Activated naive CD4-positive, alpha-beta T cell (primary cell): ENCODE measurements at regions not wholly inside any gene's neighbourhood (a gene's known extent, or its start where the extent isn't known, plus 50 kb on each side); places are given as distances from the start of the nearest gene placed in this dataset.

Experiments
- DNase-seq, 4 experiments: peaks; one replicate each; lab custom pipeline; 2025; lab: John Stamatoyannopoulos, UW

DNA sequence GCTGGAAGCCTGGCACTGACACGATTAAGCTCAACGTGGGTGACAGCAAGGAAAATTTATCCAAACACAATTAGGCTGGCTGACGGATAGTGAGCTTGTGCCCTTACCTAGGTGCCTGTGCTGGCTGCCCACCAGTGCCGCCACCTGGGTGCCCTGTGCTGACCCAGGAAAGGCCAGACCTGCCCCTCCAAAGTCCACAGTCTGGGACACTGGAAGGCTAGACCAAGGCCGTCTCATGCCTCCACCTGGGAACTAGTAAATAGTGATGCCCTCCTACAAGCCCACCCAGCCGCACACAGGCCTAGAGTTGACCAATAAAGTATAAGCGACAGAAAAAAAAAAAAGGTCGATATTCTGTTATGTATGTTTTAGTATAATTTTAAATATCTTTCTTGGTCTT lies 142.6 kb upstream of the MCHR2 start:
- no peak for DNase-seq

GRCh38 chr6:100135977-100136376 lies 142.0 kb upstream of the MCHR2 start:
- DNase-seq, result no peak

- DNase-seq, result no peak
Observed at GRCh38 chr6:100134703-100135102, 140.7 kb upstream of the MCHR2 start.

GRCh38 chr6:100134297-100134696 lies 140.3 kb upstream of the MCHR2 start:
- no peak for DNase-seq

DNA sequence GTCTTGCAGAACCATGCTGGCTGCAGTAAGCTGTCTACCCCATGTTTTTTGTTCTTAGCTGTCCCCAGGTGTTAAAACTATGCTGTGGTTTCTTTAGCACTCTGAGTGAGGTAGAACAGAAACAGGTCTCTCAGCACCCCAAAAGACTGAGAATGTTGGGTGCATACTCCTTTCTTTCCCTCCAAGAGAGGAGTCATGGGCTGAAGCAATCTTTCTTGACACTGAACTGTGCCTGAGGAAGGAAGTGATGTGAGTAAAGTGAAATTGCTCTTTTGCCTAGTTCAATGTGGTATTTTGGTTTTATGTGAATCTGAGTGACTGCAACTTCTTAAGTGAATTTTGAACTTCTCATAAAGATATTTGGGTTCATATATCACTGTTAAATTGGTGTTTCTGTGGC lies 138.0 kb upstream of the MCHR2 start:
- no peak for DNase-seq

DNA sequence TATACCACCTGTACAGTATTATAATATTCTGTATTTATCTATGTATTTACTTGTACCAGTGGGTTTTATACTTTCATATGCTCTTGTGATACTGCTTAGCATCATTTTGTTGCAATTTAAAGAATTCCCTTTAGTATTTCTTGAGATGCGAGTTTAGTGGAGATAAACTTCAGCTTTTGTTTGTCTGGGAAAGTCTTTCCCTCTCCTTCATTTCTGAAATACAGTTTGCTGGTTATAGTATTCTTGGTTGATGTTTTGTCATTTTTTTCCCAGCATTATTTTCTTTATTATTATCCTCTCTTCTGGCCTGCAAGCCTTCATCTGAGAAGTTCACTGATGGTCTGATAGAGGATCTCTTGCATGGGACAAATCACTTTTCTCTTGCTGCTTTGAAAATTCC lies 136.6 kb upstream of the MCHR2 start:
- DNase-seq, result no peak

DNA sequence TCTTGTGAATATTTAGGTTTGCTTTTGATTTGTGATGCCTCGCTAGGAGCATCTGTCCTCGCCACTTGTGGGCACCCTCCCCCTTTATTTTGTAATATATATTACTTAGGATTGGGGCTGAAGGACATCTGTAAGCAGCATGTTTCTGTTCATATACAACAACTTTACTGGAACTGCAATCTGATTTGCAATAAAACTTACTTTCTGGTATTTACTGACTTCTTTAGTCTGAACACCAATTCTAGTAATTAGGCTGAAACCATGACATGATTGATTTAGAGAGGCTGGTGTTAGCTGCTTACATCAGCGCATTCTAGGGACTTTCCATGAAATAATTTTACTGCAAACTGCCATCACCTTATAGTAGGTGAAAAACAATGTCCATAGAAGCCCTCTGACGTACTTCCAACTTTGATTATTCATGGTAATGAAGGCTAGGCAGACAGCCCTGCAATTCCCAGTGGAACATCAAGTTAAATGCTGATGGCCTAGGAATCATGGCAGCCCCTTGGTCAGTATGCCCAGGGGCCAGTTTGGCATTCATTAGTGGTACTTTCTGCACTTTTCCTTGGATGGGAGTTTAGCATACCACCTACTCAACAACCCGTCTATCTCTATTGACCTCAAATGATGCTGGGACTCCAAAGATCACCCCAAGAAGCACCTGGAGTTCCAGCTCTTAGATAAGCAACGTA lies 132.9 kb upstream of the MCHR2 start:
- DNase-seq, result no peak

GRCh38 chr6:100121854-100122609 lies 128.0 kb upstream of the MCHR2 start:
- no peak for DNase-seq

GRCh38 chr6:100119261-100119660 lies 125.2 kb upstream of the MCHR2 start:
- no peak for DNase-seq

- DNase-seq, result no peak
Observed at GRCh38 chr6:100118301-100118700, 124.3 kb upstream of the MCHR2 start.

DNA sequence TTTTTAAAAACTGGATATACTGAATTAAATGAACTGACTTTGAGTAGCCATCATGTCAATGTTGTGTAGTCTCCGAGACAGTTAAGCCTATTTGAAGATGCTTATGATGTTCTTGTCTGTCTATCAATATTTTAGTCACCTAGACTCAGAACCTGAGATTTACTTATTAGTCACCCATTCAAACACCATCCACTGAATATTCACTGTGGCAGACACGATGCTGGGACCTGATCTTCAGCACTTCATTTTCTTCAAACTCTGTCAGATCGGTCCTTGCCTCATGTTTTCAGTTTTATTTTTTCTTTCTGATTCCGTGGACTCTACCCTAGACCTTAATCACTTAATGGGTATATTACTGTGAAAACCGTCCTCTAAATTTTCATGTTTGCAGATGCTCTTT lies 123.7 kb upstream of the MCHR2 start:
- DNase-seq, result no peak

DNA sequence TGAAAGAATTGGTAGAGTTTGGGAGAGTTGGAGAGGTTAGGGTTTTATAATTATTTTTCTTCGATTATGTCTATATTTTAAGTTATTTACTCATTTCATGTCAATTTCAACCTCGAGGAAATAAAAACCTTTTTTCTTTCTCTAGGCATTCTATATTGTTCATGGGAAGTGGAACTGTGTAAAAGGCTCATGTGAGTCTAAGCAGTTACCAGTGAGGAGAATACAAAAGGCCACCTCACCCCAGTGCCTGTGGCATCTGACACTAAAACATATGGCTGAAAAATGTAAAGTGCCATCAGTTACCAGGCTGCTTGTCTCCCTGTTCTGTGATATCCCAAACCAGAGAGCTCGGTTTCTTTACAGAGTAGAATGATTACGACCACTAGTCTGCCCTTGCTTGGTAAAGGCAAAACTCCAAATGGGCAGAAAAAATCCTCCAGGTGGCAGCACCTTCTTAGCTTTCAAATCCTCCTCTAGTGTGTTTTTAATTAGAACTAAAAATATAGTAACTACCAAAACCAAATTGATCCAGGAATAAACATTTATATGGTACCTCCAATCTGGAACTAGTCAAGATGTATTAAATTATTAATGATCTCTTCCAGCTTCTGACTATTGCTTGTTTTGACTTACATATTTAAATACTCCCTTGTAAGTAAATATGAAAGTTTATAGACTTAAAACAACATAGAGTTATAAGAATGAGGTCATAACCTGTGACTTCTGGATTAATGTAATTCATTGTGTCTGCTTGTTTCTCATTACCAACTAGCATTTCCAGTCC lies 122.6 kb upstream of the MCHR2 start:
- DNase-seq, result no peak

DNA sequence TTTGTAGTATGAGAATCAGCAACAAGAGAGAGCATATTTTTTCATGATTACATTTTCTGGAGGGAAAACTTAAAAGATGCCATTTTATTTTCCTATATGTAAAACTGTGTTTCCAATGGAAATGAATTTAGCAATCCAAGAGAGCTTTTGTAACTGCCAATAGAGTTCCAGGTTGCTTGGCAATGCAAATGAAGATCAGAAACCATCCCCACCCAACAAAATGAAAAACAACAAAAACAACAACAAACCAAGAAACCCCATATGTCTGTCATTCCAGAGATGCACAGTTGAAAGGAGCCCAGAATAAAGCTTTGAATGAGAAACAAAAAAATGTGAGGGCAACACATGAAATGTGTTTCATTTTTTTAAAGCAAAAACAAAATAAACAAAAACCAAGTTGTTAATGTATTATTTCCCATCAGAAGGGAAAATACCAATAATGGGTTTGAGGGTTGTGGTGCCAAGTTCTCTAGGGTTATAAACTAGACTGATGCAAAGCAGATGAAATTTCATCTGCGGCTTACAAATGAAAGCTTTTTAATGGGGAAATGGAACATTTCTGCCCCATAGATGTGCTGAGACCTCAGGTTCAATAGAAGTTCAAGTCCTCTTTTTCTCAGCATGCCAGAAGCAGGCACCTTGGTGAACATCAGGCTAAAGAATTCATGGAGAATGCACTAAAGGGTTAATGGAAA lies 121.5 kb upstream of the MCHR2 start:
- no peak for DNase-seq

DNA sequence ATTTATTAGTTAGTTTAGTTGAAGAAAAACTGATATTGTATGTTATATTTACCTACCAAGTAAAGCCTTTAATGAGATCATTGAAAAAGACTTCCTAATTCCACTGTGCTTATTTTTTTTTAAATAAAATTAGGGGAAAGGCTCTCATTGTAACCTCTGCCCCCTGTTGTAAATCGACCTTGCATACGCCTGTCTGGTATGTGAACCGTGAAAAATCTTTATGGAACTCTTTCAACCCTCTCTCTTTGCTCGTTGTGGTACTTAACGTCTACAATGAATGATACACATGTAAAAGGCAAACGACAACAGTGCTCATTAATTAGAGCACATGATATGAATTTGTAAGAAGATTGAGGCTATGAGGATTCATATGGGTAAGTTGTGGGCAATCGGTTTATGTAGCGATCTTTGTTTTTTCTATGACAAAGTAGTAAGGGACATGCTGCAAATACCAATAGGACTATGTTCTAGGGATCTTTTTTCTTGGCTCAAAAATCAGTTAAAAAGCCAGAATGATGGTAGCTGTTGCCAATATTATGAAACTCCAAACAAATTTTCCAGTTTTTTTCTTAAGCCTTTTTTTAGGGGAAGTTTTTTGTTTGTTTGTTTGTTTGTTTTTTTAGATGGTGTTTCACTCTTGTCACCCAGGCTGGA lies 119.0 kb upstream of the MCHR2 start:
- DNase-seq, result no peak

GRCh38 chr6:100105919-100106529 lies 112.0 kb upstream of the MCHR2 start:
- DNase-seq, result no peak

DNA sequence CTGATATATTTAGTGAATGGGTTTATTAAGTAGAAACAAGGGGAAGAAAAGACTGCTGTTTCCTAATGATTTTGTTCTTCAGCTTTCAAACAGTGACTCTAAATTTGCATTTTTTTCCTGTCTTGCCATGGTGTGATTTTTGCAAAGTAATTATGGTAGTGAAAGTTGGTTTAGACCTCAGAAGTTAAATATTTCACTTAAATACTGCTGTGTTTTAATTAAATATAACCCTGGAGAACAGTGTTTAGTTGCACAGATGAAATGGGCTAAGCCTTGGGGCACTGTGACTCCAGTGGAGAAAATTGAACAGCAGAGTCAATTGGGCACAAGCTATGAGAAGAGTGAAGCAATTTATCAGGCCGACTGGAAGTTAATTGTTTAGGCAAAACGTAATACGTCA lies 111.1 kb upstream of the MCHR2 start:
- DNase-seq, result no peak

DNA sequence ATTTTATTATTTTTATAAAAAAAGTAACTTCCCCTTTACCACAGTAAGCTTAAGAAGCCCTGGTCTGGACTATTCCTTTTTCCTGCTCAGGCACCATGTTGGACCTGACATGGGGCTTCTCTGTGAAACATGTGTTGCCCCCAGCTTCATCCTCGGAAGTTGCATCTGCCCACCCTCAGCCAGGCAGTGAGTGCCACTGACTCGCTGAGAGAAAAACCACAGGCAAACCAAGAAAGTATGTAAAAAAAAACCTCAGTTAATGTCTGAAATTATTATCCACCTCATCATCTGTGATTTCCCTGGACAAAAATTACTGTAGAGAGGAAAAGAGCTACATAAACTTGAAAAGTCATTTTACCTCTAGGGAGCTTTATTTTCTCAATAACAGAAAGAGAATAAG lies 109.9 kb upstream of the MCHR2 start:
- no peak for DNase-seq

- no peak for DNase-seq
Observed at GRCh38 chr6:100103194-100103593, 109.2 kb upstream of the MCHR2 start.

DNA sequence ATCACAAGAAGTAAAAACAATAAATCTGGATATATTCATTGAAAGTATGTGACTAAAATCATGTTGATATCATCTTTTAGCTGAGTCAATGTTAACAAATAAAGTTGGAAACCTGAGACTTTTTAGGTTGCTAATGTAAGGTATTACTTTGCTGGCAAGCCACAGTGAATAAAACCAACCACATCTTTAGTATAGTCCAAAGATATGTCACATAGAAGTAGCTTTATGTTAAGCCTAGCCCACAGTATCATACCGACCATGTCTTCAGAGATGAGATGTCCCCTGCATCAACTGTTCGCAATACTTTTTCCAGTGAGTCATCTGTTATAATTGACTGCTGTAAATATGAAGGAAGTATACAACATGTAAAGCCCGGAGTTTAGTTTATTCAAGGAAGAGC lies 107.6 kb upstream of the MCHR2 start:
- no peak for DNase-seq

- DNase-seq, result no peak
Observed at GRCh38 chr6:100100776-100101175, 106.8 kb upstream of the MCHR2 start.
